ENCODE measurements at regions not wholly inside any gene's neighbourhood (a gene's known extent, or its start where the extent isn't known, plus 50 kb on each side); places are given as distances from the start of the nearest gene placed in this dataset.

GRCh38 chr6:4664117-4664626 lies 112.0 kb upstream of the CDYL start:
- Histone ChIP-seq H3K4me2 (ENCODE audit: low read length) (no peak overlapping the region), H3K4me3 (ENCODE audit: low read length) (no peak overlapping the region), H2AFZ (ENCODE audit: low read depth, low read length) (no peak overlapping the region), H3K4me1 (ENCODE audit: low read length) (no peaks in the 10 kb centered on the region), H3K27ac (ENCODE audit: low read length) (no peak overlapping the region), H3K27me3 (ENCODE audit: low read depth, low read length) (no peaks in the 10 kb centered on the region), H3K9me3 (ENCODE audit: insufficient read depth, low read length) (no peaks in the 10 kb centered on the region), H3K36me3 (replicated peaks; ENCODE audit: low read depth, low read length) (no peaks in the 10 kb centered on the region), H4K20me1 (ENCODE audit: insufficient read depth, low read length) (no peaks in the 10 kb centered on the region), H3K79me2 (ENCODE audit: low read length) (no peaks in the 10 kb centered on the region), H3K9ac (ENCODE audit: low read length) (no peak overlapping the region)
- no peak for TF ChIP-seq CTCF (IDR thresholded peaks at IDR 0.05; ENCODE audit: low read depth, low read length)
- no peak for TF ChIP-seq EZH2phosphoT487 (IDR thresholded peaks at IDR 0.05; ENCODE audit: low read depth)

- H3K4me3 ChIP-seq (ENCODE audit: low read length) = no peak overlapping the region
- H3K27ac ChIP-seq (ENCODE audit: low read length) = no peak overlapping the region
- TF ChIP-seq CTCF (IDR thresholded peaks at IDR 0.05; ENCODE audit: low read depth, low read length) = no peak
- TF ChIP-seq EZH2phosphoT487 (IDR thresholded peaks at IDR 0.05; ENCODE audit: low read depth) = no peak
- no peaks in the 10 kb centered on the region for H3K36me3 ChIP-seq (replicated peaks; ENCODE audit: low read depth, low read length)
- H2AFZ ChIP-seq (ENCODE audit: low read depth, low read length) = no peak overlapping the region
- H3K9ac ChIP-seq (ENCODE audit: low read length) = no peak overlapping the region
- no peaks in the 10 kb centered on the region for H3K79me2 ChIP-seq (ENCODE audit: low read length)
- H3K9me3 ChIP-seq (ENCODE audit: insufficient read depth, low read length) = no peaks in the 10 kb centered on the region
- no peaks in the 10 kb centered on the region for H3K4me1 ChIP-seq (ENCODE audit: low read length)
- H3K4me2 ChIP-seq (ENCODE audit: low read length) = no peak overlapping the region
- no peaks in the 10 kb centered on the region for H3K27me3 ChIP-seq (ENCODE audit: low read depth, low read length)
- H4K20me1 ChIP-seq (ENCODE audit: insufficient read depth, low read length) = no peaks in the 10 kb centered on the region
Observed at GRCh38 chr6:4662886-4663285, 113.3 kb upstream of the CDYL start.

GRCh38 chr6:4661391-4661790 lies 114.8 kb upstream of the CDYL start:
- Histone ChIP-seq H2AFZ (ENCODE audit: low read depth, low read length) (no peak overlapping the region), H3K9ac (ENCODE audit: low read length) (no peak overlapping the region)

More at GRCh38 chr6:4661391-4661790, 114.8 kb upstream of the CDYL start:
- Histone ChIP-seq H3K4me1 (ENCODE audit: low read length) (no peaks in the 10 kb centered on the region), H3K27me3 (ENCODE audit: low read depth, low read length) (no peaks in the 10 kb centered on the region), H4K20me1 (ENCODE audit: insufficient read depth, low read length) (no peaks in the 10 kb centered on the region), H3K36me3 (replicated peaks; ENCODE audit: low read depth, low read length) (no peaks in the 10 kb centered on the region), H3K27ac (ENCODE audit: low read length) (no peak overlapping the region), H3K4me2 (ENCODE audit: low read length) (no peak overlapping the region), H3K9me3 (ENCODE audit: insufficient read depth, low read length) (no peaks in the 10 kb centered on the region), H3K4me3 (ENCODE audit: low read length) (no peak overlapping the region), H3K79me2 (ENCODE audit: low read length) (no peaks in the 10 kb centered on the region)
- no peak for TF ChIP-seq CTCF (IDR thresholded peaks at IDR 0.05; ENCODE audit: low read depth, low read length)
- TF ChIP-seq EZH2phosphoT487 (IDR thresholded peaks at IDR 0.05; ENCODE audit: low read depth) = no peak
